ENCODE measurements at regions not wholly inside any gene's neighbourhood (a gene's known extent, or its start where the extent isn't known, plus 50 kb on each side); places are given as distances from the start of the nearest gene placed in this dataset.

- Histone ChIP-seq H3K36me3 (no peaks in the 10 kb centered on the region), H3K4me3 (no peak overlapping the region), H3K27ac (no peak overlapping the region), H3K4me1 (no peaks in the 10 kb centered on the region), H3K27me3 (no peaks in the 10 kb centered on the region), H3K9me3 (no peaks in the 10 kb centered on the region)
- no peak for TF ChIP-seq POLR2A (IDR thresholded peaks at IDR 0.05)
- no peak for TF ChIP-seq POLR2AphosphoS5 (IDR thresholded peaks at IDR 0.05; ENCODE audit: insufficient read depth in 1 of 2, low read depth in 1 of 2)
- TF ChIP-seq, protein P1, sequence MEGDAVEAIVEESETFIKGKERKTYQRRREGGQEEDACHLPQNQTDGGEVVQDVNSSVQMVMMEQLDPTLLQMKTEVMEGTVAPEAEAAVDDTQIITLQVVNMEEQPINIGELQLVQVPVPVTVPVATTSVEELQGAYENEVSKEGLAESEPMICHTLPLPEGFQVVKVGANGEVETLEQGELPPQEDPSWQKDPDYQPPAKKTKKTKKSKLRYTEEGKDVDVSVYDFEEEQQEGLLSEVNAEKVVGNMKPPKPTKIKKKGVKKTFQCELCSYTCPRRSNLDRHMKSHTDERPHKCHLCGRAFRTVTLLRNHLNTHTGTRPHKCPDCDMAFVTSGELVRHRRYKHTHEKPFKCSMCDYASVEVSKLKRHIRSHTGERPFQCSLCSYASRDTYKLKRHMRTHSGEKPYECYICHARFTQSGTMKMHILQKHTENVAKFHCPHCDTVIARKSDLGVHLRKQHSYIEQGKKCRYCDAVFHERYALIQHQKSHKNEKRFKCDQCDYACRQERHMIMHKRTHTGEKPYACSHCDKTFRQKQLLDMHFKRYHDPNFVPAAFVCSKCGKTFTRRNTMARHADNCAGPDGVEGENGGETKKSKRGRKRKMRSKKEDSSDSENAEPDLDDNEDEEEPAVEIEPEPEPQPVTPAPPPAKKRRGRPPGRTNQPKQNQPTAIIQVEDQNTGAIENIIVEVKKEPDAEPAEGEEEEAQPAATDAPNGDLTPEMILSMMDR (IDR thresholded peaks at IDR 0.05) = no peak
- DNase-seq (ENCODE audit: extremely low spot score in 2 of 2) = no peak
- intact Hi-C loops (cut with DNase I) = no loop called here
Measured at GRCh38 chr3:66561367-66561766, 60.5 kb upstream of the LRIG1 start.

DNA sequence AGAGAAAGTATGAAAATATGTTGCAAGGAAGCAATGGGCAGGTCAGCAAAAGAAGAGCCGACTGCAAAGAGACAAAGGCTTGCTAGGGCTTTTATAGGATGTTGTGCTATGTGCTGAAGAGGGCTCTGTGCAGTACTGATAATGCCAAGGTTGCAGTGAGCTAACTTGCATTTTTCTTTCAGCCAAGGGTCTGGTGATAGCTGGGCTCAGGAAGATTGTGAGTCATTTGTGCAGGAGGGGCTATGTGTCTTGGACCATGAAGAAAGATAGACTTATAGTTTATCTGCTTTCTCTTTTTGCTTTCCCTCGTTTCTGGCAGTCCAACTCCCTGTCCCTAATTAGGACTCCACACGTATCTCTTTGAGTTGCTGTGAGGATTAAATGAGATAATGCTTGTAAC is 64.5 kb upstream of the LRIG1 start:
- no peaks in the 10 kb centered on the region for H3K9me3 ChIP-seq
- intact Hi-C loops (cut with DNase I) = no loop called here
- H3K27ac ChIP-seq = no peak overlapping the region
- DNase-seq (ENCODE audit: extremely low spot score in 2 of 2) = no peak
- no peaks in the 10 kb centered on the region for H3K4me1 ChIP-seq
- H3K36me3 ChIP-seq = no peaks in the 10 kb centered on the region
- TF ChIP-seq, protein P1 (IDR thresholded peaks at IDR 0.05) = no peak
- TF ChIP-seq POLR2AphosphoS5 (IDR thresholded peaks at IDR 0.05; ENCODE audit: insufficient read depth in 1 of 2, low read depth in 1 of 2) = no peak
- no peak for TF ChIP-seq POLR2A (IDR thresholded peaks at IDR 0.05)
- no peak overlapping the region for H3K4me3 ChIP-seq
- no peaks in the 10 kb centered on the region for H3K27me3 ChIP-seq

DNA sequence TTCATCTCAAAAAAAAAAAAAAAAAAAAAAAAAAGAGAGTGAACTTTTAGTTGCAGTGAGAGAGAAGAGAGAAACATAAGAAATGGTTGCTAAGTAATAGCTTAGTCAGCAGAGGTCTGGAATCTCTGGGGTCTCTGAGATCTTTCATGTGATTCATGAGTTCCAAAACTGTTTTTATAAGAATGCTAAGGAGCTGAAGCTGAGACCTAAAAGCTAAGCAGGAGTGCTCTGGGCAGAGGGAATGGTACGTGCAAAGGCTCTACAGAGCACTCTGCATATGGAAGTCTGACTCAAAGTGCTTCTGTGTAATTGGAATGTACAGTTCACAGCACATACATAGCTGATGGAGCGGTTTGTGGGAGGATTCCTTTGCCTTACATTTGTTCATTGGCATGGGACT is 66.3 kb upstream of the LRIG1 start:
- TF ChIP-seq, protein P1 (IDR thresholded peaks at IDR 0.05) = no peak
- no peak for TF ChIP-seq POLR2AphosphoS5 (IDR thresholded peaks at IDR 0.05; ENCODE audit: insufficient read depth in 1 of 2, low read depth in 1 of 2)
- no peak for TF ChIP-seq POLR2A (IDR thresholded peaks at IDR 0.05)
- intact Hi-C loops (cut with DNase I) = no loop called here

GRCh38 chr3:66572090-66572675 is 71.4 kb upstream of the LRIG1 start:
- Histone ChIP-seq H3K27me3 (no peaks in the 10 kb centered on the region), H3K4me3 (no peak overlapping the region), H3K4me1 (no peaks in the 10 kb centered on the region), H3K36me3 (no peaks in the 10 kb centered on the region), H3K27ac (no peak overlapping the region), H3K9me3 (no peaks in the 10 kb centered on the region)
- no peak for DNase-seq (ENCODE audit: extremely low spot score in 2 of 2)
- TF ChIP-seq POLR2AphosphoS5 (IDR thresholded peaks at IDR 0.05; ENCODE audit: insufficient read depth in 1 of 2, low read depth in 1 of 2) = no peak
- TF ChIP-seq, protein P1 (IDR thresholded peaks at IDR 0.05) = no peak
- no peak for TF ChIP-seq POLR2A (IDR thresholded peaks at IDR 0.05)
- intact Hi-C loops (cut with DNase I) = no loop called here

More for the DNA sequence above, 66.3 kb upstream of the LRIG1 start:
- Histone ChIP-seq H3K9me3 (no peaks in the 10 kb centered on the region), H3K27ac (no peak overlapping the region), H3K4me3 (no peak overlapping the region), H3K4me1 (no peaks in the 10 kb centered on the region), H3K27me3 (no peaks in the 10 kb centered on the region), H3K36me3 (no peaks in the 10 kb centered on the region)
- no peak for DNase-seq (ENCODE audit: extremely low spot score in 2 of 2)

GRCh38 chr3:66572938-66573710 is 72.3 kb upstream of the LRIG1 start:
- intact Hi-C loops (cut with DNase I) = no loop called here
- Histone ChIP-seq H3K27ac (no peak overlapping the region), H3K4me1 (no peaks in the 10 kb centered on the region), H3K27me3 (no peaks in the 10 kb centered on the region), H3K4me3 (no peak overlapping the region), H3K36me3 (no peaks in the 10 kb centered on the region), H3K9me3 (no peaks in the 10 kb centered on the region)
- no peak for DNase-seq (ENCODE audit: extremely low spot score in 2 of 2)
- TF ChIP-seq POLR2AphosphoS5 (IDR thresholded peaks at IDR 0.05; ENCODE audit: insufficient read depth in 1 of 2, low read depth in 1 of 2) (no peak), POLR2A (IDR thresholded peaks at IDR 0.05) (no peak)
- TF ChIP-seq, protein P1 (IDR thresholded peaks at IDR 0.05) = no peak
